8988T (cell line): ENCODE measurements at regions not wholly inside any gene's neighbourhood (a gene's known extent, or its start where the extent isn't known, plus 50 kb on each side); places are given as distances from the start of the nearest gene placed in this dataset.
"Not testable (repeated sequence)": the region's sequence is repeated elsewhere in the genome, so short reads cannot be mapped to it uniquely, and the experiment has no call there.

Experiments
- DNase-seq: peaks from one replicate; pipeline ENCODE4 v3.0.0; 2011

DNA sequence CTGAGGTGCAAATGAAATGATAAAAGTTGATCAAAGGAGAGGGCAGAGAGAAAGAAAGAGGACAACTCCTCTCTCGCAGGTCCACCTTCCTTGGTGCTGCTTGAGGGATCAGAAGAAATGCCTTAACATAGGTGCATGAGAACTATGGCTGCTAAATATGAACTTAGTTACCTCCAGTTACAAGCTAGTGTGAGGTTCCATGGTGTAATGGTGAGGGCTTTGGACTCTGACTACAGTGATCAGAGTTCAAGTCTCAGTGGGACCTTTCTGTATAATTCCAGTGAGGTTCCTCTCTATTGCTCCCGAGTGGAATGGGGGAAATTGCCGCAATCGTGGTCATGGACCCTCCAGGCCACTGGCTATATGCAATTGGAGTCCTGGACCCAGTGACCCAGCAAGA is 387.3 kb downstream of the FAM72C start:
- no peak for DNase-seq

- DNase-seq, result no peak
Measured at GRCh38 chr1:143574891-143575520, 396.8 kb downstream of the FAM72C start.

DNA sequence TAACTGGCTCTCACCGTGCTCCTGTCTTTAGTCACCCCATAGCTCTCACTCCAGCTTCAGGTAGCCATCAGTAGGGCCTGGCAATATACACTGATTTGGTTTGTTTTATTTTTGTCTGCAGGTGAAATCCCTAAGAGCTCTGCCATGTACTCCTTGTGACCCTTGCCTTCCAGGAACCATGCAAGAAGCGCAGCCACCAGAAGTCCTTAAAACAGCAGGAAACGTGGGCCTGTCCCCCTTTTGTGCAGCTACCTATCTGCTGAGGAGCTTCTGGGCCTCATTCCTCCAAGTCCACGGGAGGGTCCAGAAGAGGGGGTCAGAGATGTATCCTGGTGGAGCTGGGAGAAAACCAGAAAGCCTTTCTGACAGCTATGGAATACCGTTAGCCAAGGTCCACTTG is 399.1 kb downstream of the FAM72C start:
- DNase-seq, result not testable (repeated sequence)

GRCh38 chr1:143563761-143564160 is 408.0 kb downstream of the FAM72C start:
- not testable (repeated sequence) for DNase-seq

DNA sequence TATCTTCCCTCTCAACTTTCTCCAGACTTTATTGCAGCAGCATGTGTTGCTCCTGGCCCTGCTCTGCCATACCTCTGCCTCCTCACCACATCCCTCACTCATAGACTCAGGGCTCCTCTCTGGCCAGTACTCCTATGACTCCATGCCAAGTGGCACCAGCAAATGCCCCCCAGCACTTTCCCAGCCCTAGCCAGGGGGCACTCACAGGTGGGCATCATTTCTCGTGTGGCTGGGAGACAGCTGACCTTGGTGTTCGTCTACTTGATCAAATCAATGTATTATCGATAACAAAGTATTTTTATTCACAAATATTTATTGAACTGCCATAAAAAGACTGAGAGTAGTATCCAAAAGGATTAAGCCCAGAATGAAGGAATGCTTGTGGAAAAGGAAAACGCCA is 418.2 kb downstream of the FAM72C start:
- no peak for DNase-seq

DNA sequence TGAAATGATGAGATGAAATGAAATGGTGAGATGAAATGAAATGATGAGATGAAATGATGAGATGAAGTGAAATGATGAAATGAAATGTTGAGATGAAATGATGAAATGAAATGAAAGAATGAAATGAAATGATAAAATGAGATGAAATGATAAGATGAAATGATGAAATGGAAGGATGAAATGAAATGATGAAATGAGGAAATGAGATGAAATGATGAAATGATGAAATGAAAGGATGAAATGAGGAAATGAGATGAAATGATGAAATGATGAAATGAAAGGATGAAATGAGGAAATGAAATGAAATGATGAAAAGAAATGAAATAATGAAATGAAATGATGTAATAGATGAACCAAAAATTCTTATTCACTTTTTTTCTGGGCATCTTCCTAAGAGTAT is 467.1 kb downstream of the FAM72C start:
- DNase-seq, result not testable (repeated sequence)

- DNase-seq, result not testable (repeated sequence)
Measured at GRCh38 chr1:143504080-143504479, 467.7 kb downstream of the FAM72C start.

GRCh38 chr1:143503048-143503447 is 468.7 kb downstream of the FAM72C start:
- DNase-seq, result not testable (repeated sequence)

- not testable (repeated sequence) for DNase-seq
Measured at GRCh38 chr1:143502038-143502437, 469.7 kb downstream of the FAM72C start.

GRCh38 chr1:143498059-143498749 is 473.6 kb downstream of the FAM72C start:
- not testable (repeated sequence) for DNase-seq

GRCh38 chr1:143497374-143497747 is 474.4 kb downstream of the FAM72C start:
- DNase-seq, result no peak

DNA sequence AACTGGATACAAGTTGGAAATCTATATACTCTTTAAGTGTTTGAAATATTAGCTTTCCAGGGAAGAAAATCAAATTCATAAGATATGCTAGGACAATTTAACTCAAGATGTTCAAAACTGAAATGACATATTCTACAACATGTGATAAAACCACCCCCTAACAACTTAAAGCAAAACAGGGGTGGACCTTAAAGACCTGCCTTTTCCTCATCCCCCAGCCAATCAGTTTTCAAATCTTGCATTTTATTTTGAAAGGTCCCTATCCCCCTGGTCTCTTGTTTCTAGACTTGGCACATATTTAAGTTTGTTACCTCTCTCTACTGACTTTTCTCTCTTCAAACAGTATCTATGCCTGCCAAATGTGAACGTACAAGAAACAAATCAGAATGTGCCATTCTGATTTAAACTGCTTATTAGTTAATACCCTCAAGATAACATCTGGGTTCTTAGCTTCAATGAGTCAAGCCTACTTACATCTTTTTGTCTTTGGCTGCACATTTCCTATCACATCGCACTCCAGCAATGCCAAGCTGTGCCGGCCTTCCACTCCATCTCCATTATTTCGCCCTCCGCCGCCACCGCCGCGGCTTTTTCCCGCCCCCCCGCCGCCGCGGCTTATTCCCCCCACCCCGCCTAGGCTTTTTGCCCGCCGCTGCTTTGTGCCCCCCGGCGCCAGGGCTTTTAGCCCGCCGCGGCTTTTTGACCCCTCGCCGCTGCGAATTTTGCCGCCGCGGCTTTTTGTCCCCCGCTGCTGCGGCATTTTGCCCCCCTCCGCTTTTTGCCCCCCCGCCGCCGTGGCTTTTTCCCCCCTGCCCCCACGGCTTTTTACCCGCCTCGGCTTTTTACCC is 475.0 kb downstream of the FAM72C start:
- not testable (repeated sequence) for DNase-seq
